GM19351 (cell line): ENCODE measurements at regions not wholly inside any gene's neighbourhood (a gene's known extent, or its start where the extent isn't known, plus 50 kb on each side); places are given as distances from the start of the nearest gene placed in this dataset.
"Not testable (repeated sequence)": the region's sequence is repeated elsewhere in the genome, so short reads cannot be mapped to it uniquely, and the experiment has no call there.

Experiments used
- ATAC-seq: cut with Tn5 transposase; IDR thresholded peaks from one replicate; pipeline ENCODE4 v1.9.1; 2021; ENCODE audit warnings: mild to moderate bottlenecking, moderate library complexity; ENCODE audit not compliant: unreplicated experiment

DNA sequence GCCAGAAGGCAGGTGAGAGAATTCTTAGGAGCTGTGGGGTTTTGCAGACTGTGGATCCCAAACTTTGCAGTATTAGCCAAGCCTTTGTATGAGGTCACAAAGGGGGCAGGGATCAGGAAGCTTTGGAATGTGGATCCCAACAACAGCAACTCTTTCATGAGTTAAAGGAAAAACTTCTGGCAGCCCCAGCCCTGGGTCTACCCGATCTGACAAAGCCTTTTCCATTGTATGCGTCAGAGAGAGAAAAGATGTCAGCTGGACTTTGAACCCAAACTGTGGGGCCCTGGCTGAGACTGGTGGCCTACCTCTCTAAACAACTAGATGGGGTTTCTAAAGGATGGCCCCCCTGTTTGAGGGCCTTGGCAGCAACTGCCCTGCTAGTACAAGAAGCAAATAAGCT lies 101.8 kb upstream of the OSBPL11 start:
- ATAC-seq: not testable (repeated sequence)

DNA sequence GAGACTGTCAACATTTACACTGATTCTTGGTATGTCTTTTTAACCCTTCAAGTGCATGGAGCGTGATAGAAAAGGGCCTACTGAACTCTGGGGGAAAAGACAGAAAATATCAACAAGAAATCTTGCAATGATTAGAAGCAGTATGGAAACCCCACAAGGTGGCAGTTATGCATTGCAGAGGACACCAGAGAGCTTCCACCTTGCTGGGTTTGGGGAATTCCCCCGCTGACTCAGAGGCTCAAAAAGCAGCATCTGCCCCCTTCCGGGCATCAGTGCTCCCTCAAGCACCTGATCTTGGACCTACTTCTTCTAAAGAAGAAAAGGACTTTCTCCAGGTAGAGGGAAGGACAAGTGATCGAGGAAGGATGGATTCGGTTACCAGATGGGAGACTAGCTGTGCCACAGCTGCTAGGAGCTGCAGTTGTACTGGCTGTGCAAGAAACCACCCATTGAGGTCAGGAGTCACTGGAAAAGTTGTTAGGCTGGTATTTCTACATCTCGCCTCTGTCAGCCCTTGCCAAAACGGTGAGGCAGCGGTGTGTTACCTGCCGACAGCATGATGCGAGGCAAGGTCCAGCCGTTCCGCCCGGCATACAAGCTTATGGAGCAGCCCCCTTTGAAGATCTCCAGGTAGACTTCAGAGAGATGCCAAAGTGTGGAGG lies 102.8 kb upstream of the OSBPL11 start:
- not testable (repeated sequence) for ATAC-seq

- ATAC-seq: no peak
Measured at GRCh38 chr3:125715651-125716050, 120.4 kb upstream of the OSBPL11 start.

- ATAC-seq: not testable (repeated sequence)
Measured at GRCh38 chr3:125732151-125732550, 136.9 kb upstream of the OSBPL11 start.

DNA sequence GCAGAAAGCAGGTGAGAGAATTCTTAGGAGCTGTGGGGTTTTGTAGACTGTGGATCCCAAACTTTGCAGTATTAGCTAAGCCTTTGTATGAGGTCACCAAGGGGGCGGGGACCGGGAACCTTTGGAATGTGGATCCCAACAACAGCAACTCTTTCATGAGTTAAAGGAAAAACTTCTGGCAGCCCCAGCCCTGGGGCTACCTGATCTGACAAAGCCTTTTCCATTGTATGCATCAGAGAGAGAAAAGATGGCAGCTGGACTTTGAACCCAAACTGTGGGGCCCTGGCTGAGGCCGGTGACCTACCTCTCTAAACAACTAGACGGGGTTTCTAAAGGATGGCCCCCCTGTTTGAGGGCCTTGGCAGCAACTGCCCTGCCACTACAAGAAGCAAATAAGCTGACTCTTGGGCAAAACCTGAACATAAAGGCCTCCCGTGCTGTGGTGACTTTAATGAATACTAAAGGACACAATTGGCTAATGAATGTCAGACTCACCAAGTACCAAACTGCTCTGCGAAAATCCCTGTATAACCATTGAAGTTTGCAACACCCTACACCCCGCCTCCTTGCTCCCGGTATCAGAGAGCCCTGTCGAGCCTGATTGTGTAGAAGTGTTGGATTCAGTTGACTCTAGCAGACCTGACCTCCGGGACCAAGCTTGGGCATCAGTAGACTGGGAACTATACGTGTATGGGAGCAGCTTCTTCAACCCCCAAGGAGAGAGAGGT lies 146.9 kb upstream of the OSBPL11 start:
- ATAC-seq: not testable (repeated sequence)

GRCh38 chr3:125742845-125743244 lies 147.5 kb upstream of the OSBPL11 start:
- not testable (repeated sequence) for ATAC-seq

- not testable (repeated sequence) for ATAC-seq
Measured at GRCh38 chr3:125757050-125757449, 161.8 kb upstream of the OSBPL11 start.

GRCh38 chr3:125758641-125759130 lies 163.4 kb upstream of the OSBPL11 start:
- ATAC-seq: not testable (repeated sequence)

DNA sequence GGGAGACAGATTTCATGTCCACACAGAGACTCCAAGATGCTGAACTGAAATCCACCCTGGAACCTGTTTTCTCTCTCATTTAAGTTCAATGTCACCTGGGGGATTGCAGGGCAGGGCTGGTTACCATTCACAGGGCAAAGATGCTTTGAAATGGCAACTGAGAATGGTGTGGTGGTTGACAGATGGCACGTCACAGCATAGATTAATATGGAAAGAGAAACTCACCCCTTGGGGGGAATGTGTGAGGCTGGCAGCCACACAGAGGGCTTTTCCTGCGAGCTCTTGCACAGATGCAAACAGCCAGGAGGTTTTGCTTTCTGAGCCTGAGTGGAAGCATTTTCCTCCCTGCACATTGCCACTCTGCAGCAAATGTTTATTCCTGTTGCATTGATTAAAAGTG lies 167.3 kb upstream of the OSBPL11 start:
- ATAC-seq: not testable (repeated sequence)

GRCh38 chr3:125766285-125766826 lies 171.1 kb upstream of the OSBPL11 start:
- not testable (repeated sequence) for ATAC-seq

DNA sequence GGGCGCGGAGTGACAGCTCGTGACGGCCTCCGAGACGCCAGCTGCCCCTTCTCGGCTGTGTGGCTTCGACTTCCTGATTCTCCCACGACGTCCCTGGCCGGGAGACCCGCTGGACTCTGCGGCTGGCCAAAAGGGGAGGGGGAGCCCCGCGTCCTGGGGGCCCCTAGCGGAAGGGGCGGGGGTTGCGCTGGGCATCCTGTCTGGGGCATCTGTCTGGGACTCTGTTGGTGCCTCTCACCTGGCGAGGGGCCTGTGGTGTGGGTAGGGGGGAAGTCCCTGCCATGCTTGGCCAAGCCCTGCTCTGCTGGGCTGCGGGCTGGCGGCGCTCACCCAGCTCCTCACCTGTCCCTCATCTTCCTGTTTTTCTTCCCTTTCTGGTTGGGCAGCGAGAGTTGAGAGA lies 171.6 kb upstream of the OSBPL11 start:
- not testable (repeated sequence) for ATAC-seq

DNA sequence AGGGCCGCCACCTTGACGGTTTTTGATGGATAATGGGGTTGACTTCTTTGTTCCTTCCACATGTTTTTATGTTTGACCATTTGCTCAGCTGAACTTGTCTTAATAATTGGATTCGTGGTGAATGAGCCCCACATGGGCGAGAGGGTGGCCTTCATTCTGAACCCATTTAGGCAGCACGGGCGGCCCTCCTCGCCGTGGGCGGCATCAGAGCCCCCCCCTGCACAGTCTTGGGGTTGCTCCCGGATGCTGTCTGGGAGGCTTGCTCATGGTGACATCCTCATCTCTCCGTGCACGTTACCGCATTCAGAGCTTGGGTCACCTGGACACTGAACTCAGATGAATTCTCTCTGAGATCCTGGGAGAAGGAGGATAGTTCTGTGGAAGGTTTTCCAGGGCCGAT lies 172.3 kb upstream of the OSBPL11 start:
- no peak for ATAC-seq

- ATAC-seq: not testable (repeated sequence)
Measured at GRCh38 chr3:125768821-125769220, 173.5 kb upstream of the OSBPL11 start.

- not testable (repeated sequence) for ATAC-seq
Measured at GRCh38 chr3:125771506-125771905, 176.2 kb upstream of the OSBPL11 start.

GRCh38 chr3:125774433-125775034 lies 179.2 kb upstream of the OSBPL11 start:
- ATAC-seq: not testable (repeated sequence)

DNA sequence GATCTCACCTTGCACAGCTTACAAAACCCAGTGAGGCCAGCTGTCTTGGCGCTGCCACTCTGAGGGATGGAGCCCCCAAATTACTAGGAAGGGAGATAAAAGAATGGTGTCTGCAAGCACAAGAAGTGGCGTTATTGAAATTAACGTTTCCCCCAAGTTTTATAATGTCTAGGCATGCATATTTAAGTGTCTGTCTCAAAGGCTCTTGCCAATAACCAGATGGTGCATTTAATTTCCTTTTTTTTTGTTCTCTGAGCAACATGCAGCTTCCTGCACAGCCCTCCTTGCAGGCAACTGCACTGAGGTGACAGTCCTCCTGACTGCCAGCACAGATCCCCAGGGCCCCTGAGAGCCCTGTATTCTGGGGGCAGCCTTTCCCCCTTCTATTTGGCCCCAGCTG lies 179.8 kb upstream of the OSBPL11 start:
- not testable (repeated sequence) for ATAC-seq

GRCh38 chr3:125775606-125776294 lies 180.5 kb upstream of the OSBPL11 start:
- not testable (repeated sequence) for ATAC-seq

- ATAC-seq: not testable (repeated sequence)
Measured at GRCh38 chr3:125779276-125779675, 184.0 kb upstream of the OSBPL11 start.

DNA sequence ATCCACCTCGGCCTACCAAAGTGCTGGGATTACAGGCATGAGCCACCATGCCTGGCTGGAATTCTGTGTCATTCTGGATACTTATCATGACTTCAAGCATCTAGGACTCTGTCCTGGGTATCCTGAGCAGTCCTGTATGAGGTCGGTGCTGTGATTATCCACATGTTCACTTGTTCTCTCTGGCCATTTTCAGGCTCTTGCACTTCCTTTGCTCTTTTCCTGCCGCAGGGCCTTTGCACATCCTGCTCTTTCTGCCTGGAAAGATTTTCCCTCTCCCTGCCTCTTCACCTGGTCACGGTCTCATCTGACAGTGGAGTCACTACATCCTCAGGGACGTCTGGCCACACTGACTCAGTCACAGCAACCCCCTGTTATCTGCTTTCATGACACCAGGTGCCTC lies 184.6 kb upstream of the OSBPL11 start:
- not testable (repeated sequence) for ATAC-seq

- not testable (repeated sequence) for ATAC-seq
Measured at GRCh38 chr3:125781678-125782077, 186.4 kb upstream of the OSBPL11 start.

GRCh38 chr3:125790312-125790711 lies 178.7 kb upstream of the ROPN1B start:
- not testable (repeated sequence) for ATAC-seq
